HG02852 (cell line): ENCODE measurements at regions not wholly inside any gene's neighbourhood (a gene's known extent, or its start where the extent isn't known, plus 50 kb on each side); places are given as distances from the start of the nearest gene placed in this dataset.
A peak's percentile ranks its signal among the peaks of the same experiment; 100 is the strongest.
"Not testable (repeated sequence)": the region's sequence is repeated elsewhere in the genome, so short reads cannot be mapped to it uniquely, and the experiment has no call there.

Experiments used
- ATAC-seq: cut with Tn5 transposase; IDR thresholded peaks from one replicate; pipeline ENCODE4 v1.9.1; 2021; ENCODE audit warnings: mild to moderate bottlenecking, moderate library complexity; ENCODE audit not compliant: unreplicated experiment

- ATAC-seq: peak; percentile 75
These were observed 91.3 kb upstream of the WDR44 start for GRCh38 chrX:118254611-118255010.

- ATAC-seq: no peak
These were observed 90.0 kb upstream of the WDR44 start for GRCh38 chrX:118255921-118256320.

- ATAC-seq: no peak
These were observed 88.1 kb upstream of the WDR44 start for GRCh38 chrX:118257781-118258180.

DNA sequence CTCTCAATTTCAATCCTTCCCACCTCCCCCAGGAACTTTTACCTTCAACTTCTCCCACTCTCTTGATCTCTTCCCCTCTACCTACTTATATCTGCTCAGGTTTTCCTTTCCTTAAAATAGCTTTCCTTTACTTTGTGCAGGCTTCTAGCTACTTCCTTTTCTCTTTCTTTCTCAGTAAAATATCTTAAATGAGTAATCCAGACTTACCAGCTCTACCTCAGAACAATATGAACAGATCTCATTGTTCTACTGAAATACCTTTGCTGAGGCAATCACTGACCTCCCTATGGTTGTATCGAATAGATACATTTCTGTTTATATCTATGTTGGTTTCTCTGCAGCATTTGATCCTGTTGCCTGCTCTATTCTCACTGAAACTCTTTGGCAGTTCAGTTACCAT lies 86.7 kb upstream of the WDR44 start:
- no peak for ATAC-seq

- ATAC-seq: no peak
These were observed 84.8 kb upstream of the WDR44 start for GRCh38 chrX:118261151-118261550.

- no peak for ATAC-seq
These were observed 74.1 kb upstream of the WDR44 start for GRCh38 chrX:118271775-118272174.

- ATAC-seq: no peak
These were observed 73.7 kb upstream of the WDR44 start for GRCh38 chrX:118272242-118272641.

GRCh38 chrX:118286066-118286762 lies 59.7 kb upstream of the WDR44 start:
- ATAC-seq: no peak

- ATAC-seq: not testable (repeated sequence)
These were observed 50.1 kb upstream of the WDR44 start for GRCh38 chrX:118295818-118296217.
